Muscle layer of duodenum (tissue), 2 donors: ENCODE measurements at regions not wholly inside any gene's neighbourhood (a gene's known extent, or its start where the extent isn't known, plus 50 kb on each side); places are given as distances from the start of the nearest gene placed in this dataset.

ENCODE experiments used
- H3K27ac ChIP-seq: one replicate; pipeline ENCODE4 v1.7.0; 2013; ENCODE audit warnings: mild to moderate bottlenecking, low read length
- H3K27me3 ChIP-seq: one replicate; pipeline ENCODE4 v1.7.0; 2013; ENCODE audit warnings: low read depth, mild to moderate bottlenecking, control low read depth, low read length
- H3K36me3 ChIP-seq, 2 donors: one replicate each; pipeline ENCODE4 v1.7.0; 2013; ENCODE audit warnings: low read length in 2 of 2, control low read depth in 1 of 2, mild to moderate bottlenecking in 1 of 2; ENCODE audit not compliant: insufficient read depth in 2 of 2, control insufficient read depth in 1 of 2
- H3K4me1 ChIP-seq, 2 donors: one replicate each; pipeline ENCODE4 v1.7.0; 2013; ENCODE audit warnings: low read length in 2 of 2, mild to moderate bottlenecking in 2 of 2, control low read depth in 1 of 2, moderate library complexity in 1 of 2; ENCODE audit not compliant: insufficient read depth in 2 of 2, control insufficient read depth in 1 of 2
- H3K4me3 ChIP-seq, 2 donors: one replicate each; pipeline ENCODE4 v1.7.0; 2013; ENCODE audit warnings: low read length in 2 of 2, low read depth in 1 of 2, mild to moderate bottlenecking in 1 of 2
- H3K9me3 ChIP-seq, 2 donors: one replicate each; pipeline ENCODE4 v1.7.0; 2013; ENCODE audit warnings: low read length in 2 of 2, control low read depth in 1 of 2, mild to moderate bottlenecking in 1 of 2; ENCODE audit not compliant: control insufficient read depth in 1 of 2
- donor health status: healthy.

- Histone ChIP-seq H3K4me1 (peaks cover 0 to 3% of the 10 kb centered on the region in 2 donors), H3K27me3 (no peaks in the 10 kb centered on the region), H3K36me3 (no peaks in the 10 kb centered on the region), H3K9me3 (no peaks in the 10 kb centered on the region), H3K27ac (no peak overlapping the region), H3K4me3 (no peak overlapping the region)
Measured at GRCh38 chr3:101084404-101084803, 91.2 kb upstream of the ABI3BP start.

GRCh38 chr3:101081999-101082398 is 88.8 kb upstream of the ABI3BP start:
- Histone ChIP-seq H3K9me3 (no peaks in the 10 kb centered on the region), H3K36me3 (no peaks in the 10 kb centered on the region), H3K4me3 (no peak overlapping the region), H3K27me3 (no peaks in the 10 kb centered on the region), H3K4me1 (peaks cover 0 to 3% of the 10 kb centered on the region in 2 donors), H3K27ac (no peak overlapping the region)

- H3K27ac ChIP-seq: no peak overlapping the region
- H3K9me3 ChIP-seq: no peaks in the 10 kb centered on the region
- peaks cover 0 to 3% of the 10 kb centered on the region in 2 donors for H3K4me1 ChIP-seq
- H3K4me3 ChIP-seq: no peak overlapping the region
- H3K27me3 ChIP-seq: no peaks in the 10 kb centered on the region
- H3K36me3 ChIP-seq: no peaks in the 10 kb centered on the region
Measured at GRCh38 chr3:101081446-101081845, 88.2 kb upstream of the ABI3BP start.

DNA sequence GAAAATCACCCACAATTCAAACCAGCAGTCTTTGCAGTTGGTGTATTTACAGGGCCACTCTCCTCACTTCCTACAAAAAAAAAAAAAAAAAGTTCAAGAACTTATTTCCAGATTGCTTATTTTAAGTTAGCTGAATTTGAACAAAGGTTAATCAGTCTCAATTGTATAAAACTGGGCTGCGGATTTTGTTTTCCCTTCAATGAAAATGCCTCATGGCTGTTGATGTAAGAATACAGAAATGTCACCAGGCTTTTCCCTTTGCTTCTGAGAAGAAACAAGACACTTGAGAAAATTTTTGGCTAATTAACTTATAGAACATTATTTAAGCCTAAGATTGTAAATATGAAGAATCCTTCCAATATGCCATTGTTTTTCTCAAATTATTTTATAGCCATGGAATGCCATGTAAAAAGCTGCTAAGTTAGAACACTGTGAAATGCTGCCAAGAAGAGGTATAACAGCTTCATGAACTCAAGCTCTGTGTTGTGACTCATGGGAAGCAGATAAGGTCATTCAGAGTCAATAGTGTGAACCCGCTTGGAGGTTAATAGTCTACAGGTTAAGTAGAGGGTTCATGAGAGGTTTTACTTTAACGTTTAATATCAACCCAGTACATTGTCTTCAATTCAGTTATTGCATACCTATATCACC is 84.3 kb upstream of the ABI3BP start:
- Histone ChIP-seq H3K36me3 (no peaks in the 10 kb centered on the region), H3K4me1 (no peaks in the 10 kb centered on the region), H3K27me3 (no peaks in the 10 kb centered on the region), H3K27ac (no peak overlapping the region), H3K9me3 (no peaks in the 10 kb centered on the region), H3K4me3 (no peak overlapping the region)

DNA sequence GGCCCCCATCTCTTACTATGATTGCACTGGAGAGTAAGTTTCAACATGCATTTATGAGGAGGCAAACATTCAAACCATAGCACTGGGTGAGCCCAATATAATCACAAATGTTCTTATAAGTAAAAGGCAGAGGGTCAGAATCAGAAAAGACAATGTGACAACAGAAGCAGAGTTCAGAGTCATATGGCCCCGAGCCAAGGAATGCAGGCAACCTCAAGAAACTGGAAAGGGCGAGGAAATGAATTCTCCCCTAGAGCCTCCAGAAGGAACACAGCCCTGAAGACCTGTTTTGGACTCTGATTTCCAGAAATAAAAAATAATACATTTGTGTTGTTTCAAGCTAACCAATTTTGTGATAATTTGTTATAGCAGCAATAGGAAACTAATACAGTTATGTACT is 81.3 kb upstream of the ABI3BP start:
- H3K27me3 ChIP-seq: no peaks in the 10 kb centered on the region

GRCh38 chr3:101072300-101072699 is 79.1 kb upstream of the ABI3BP start:
- peak overlapping the region; percentile 26 for H3K27ac ChIP-seq
- H3K4me1 ChIP-seq: peaks cover 0 to 3% of the 10 kb centered on the region in 2 donors
- no peaks in the 10 kb centered on the region for H3K27me3 ChIP-seq
- no peaks in the 10 kb centered on the region for H3K9me3 ChIP-seq
- no peaks in the 10 kb centered on the region for H3K36me3 ChIP-seq
- no peak overlapping the region for H3K4me3 ChIP-seq

More for the DNA sequence above, 81.3 kb upstream of the ABI3BP start:
- Histone ChIP-seq H3K27ac (no peak overlapping the region), H3K4me3 (no peak overlapping the region), H3K4me1 (peaks cover 0 to 3% of the 10 kb centered on the region in 2 donors), H3K9me3 (no peaks in the 10 kb centered on the region), H3K36me3 (no peaks in the 10 kb centered on the region)

GRCh38 chr3:101070799-101071121 is 77.5 kb upstream of the ABI3BP start:
- no peaks in the 10 kb centered on the region for H3K36me3 ChIP-seq
- no peaks in the 10 kb centered on the region for H3K27me3 ChIP-seq
- H3K9me3 ChIP-seq: no peaks in the 10 kb centered on the region
- no peak overlapping the region for H3K27ac ChIP-seq
- no peak overlapping the region for H3K4me3 ChIP-seq
- peaks cover 0 to 4% of the 10 kb centered on the region in 2 donors for H3K4me1 ChIP-seq

DNA sequence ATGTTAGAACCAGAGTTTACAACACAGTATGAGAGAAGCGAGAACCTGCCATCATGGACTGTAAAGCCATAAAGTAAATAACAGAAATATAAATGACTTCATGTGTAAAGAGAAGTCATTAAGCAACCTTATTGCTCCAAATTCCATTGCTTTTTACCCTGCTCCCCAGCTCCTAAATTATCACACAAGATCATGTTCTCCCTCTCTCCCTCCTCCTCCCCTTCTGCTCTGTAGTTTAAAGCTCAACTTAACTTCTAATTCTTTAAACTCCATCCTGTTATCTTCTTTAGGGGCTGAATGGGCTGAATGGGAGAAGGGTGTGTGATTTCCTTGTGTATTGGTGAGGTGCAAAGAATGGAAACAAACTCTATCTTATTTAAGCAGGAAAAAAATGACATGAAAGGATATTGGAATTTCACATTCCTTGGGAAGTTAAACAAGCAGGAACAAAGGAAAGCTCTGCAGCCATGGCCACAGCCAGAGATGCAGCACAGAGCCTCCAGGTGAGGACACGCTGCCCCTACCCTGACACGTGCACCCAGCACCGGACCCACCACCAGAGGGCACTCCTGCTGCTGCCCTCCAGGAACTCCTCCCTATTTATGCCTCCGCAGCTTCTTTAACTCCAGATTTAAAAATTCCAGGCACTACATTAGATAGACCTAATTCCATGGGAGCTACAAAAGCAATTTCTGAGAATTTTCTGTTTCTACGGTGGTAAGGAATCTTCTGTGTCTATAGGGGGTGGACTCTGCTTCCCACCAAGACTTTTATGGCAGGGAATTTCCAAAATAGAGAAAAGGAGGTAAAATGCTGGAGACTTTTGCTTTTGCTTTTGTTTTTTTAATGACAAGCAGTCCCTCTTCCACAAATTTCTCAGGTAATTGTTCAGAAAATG is 76.9 kb upstream of the ABI3BP start:
- no peaks in the 10 kb centered on the region for H3K9me3 ChIP-seq
- no peaks in the 10 kb centered on the region for H3K36me3 ChIP-seq
- H3K4me1 ChIP-seq: peaks cover 0 to 7% of the 10 kb centered on the region in 2 donors
- no peak overlapping the region for H3K4me3 ChIP-seq
- H3K27ac ChIP-seq: no peak overlapping the region
- H3K27me3 ChIP-seq: no peaks in the 10 kb centered on the region

GRCh38 chr3:101068876-101069606 is 75.8 kb upstream of the ABI3BP start:
- Histone ChIP-seq H3K27me3 (no peaks in the 10 kb centered on the region), H3K27ac (no peak overlapping the region), H3K4me3 (no peak overlapping the region), H3K36me3 (no peaks in the 10 kb centered on the region), H3K4me1 (peaks cover 0 to 7% of the 10 kb centered on the region in 2 donors), H3K9me3 (no peaks in the 10 kb centered on the region)

GRCh38 chr3:101066711-101067129 is 73.5 kb upstream of the ABI3BP start:
- Histone ChIP-seq H3K36me3 (no peaks in the 10 kb centered on the region), H3K4me3 (no peak overlapping the region), H3K9me3 (no peaks in the 10 kb centered on the region), H3K27me3 (no peaks in the 10 kb centered on the region), H3K27ac (peak overlapping the region; percentile 11), H3K4me1 (peaks cover 0 to 7% of the 10 kb centered on the region in 2 donors)

- no peak overlapping the region for H3K4me3 ChIP-seq
- no peaks in the 10 kb centered on the region for H3K36me3 ChIP-seq
- H3K4me1 ChIP-seq: peaks cover 0 to 7% of the 10 kb centered on the region in 2 donors
- H3K9me3 ChIP-seq: peaks cover 0 to 4% of the 10 kb centered on the region in 2 donors
- no peak overlapping the region for H3K27ac ChIP-seq
- no peaks in the 10 kb centered on the region for H3K27me3 ChIP-seq
Measured at GRCh38 chr3:101065962-101066361, 72.7 kb upstream of the ABI3BP start.
